ENCODE measurements at regions not wholly inside any gene's neighbourhood (a gene's known extent, or its start where the extent isn't known, plus 50 kb on each side); places are given as distances from the start of the nearest gene placed in this dataset.

- Histone ChIP-seq H3K4me3 (ENCODE audit: low read length in 2 of 2) (no peak overlapping the region), H3K9ac (ENCODE audit: low read depth in 1 of 2, low read length in 2 of 2) (no peak overlapping the region), H3K27me3 (ENCODE audit: control insufficient read depth in 2 of 2, insufficient read depth in 2 of 2, low read length in 2 of 2) (no peaks in the 10 kb centered on the region), H3K27ac (ENCODE audit: low read depth in 2 of 2, low read length in 2 of 2) (no peak overlapping the region), H3K36me3 (ENCODE audit: control insufficient read depth in 2 of 2, insufficient read depth in 2 of 2, low read length in 2 of 2) (no peaks in the 10 kb centered on the region), H3K4me1 (ENCODE audit: control insufficient read depth in 2 of 2, insufficient read depth in 2 of 2, low read length in 2 of 2) (no peaks in the 10 kb centered on the region), H3K9me3 (ENCODE audit: control insufficient read depth in 2 of 2, low read length in 2 of 2) (no peaks in the 10 kb centered on the region)
Observed at GRCh38 chr1:199953651-199954050, 73.9 kb upstream of the NR5A2 start.

DNA sequence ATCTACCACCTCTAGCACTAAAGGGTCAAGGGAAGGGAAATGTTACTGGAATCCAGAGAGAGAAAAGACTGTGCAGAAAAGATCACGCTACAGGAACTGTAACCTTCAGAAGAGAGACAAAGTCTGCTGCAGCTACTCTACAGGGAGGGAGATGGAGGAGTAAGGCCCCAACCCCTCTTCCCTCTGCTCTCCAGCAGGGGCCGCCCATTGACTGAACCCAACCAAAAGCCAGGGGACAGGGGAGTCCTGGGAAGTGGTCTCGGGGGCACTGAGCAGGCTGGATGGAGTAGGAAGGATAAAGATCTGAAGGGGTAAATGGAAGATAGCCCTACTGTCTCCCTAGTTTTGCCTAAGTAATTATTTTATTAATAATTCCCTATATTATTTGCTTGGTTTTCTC lies 72.8 kb upstream of the NR5A2 start:
- H3K4me3 ChIP-seq (ENCODE audit: low read length in 2 of 2): no peak overlapping the region
- no peaks in the 10 kb centered on the region for H3K36me3 ChIP-seq (ENCODE audit: control insufficient read depth in 2 of 2, insufficient read depth in 2 of 2, low read length in 2 of 2)
- H3K27ac ChIP-seq (ENCODE audit: low read depth in 2 of 2, low read length in 2 of 2): no peak overlapping the region
- H3K4me1 ChIP-seq (ENCODE audit: control insufficient read depth in 2 of 2, insufficient read depth in 2 of 2, low read length in 2 of 2): no peaks in the 10 kb centered on the region
- H3K9ac ChIP-seq (ENCODE audit: low read depth in 1 of 2, low read length in 2 of 2): no peak overlapping the region
- H3K9me3 ChIP-seq (ENCODE audit: control insufficient read depth in 2 of 2, low read length in 2 of 2): no peaks in the 10 kb centered on the region
- no peaks in the 10 kb centered on the region for H3K27me3 ChIP-seq (ENCODE audit: control insufficient read depth in 2 of 2, insufficient read depth in 2 of 2, low read length in 2 of 2)

DNA sequence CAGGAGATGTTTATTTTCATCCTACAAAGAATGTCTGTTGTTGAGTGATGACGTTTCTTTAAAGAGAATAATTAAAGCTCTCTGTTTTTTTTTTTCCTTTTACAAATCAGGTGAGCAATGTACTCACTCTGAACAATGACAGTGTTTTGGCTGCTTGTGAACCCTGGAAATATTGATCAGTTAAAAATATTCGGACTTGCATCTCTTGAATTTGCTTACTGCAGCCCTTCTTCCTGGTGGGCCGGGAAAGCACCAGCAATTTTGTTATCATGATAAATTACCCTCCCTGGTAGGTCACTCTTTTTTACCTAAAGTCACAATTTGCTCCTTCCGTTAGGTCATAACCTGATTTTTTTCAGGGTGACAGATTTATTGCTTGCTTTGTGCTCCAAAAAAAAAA lies 72.3 kb upstream of the NR5A2 start:
- Histone ChIP-seq H3K4me3 (ENCODE audit: low read length in 2 of 2) (no peak overlapping the region), H3K36me3 (ENCODE audit: control insufficient read depth in 2 of 2, insufficient read depth in 2 of 2, low read length in 2 of 2) (no peaks in the 10 kb centered on the region), H3K9ac (ENCODE audit: low read depth in 1 of 2, low read length in 2 of 2) (no peak overlapping the region), H3K27ac (ENCODE audit: low read depth in 2 of 2, low read length in 2 of 2) (no peak overlapping the region), H3K27me3 (ENCODE audit: control insufficient read depth in 2 of 2, insufficient read depth in 2 of 2, low read length in 2 of 2) (no peaks in the 10 kb centered on the region), H3K9me3 (ENCODE audit: control insufficient read depth in 2 of 2, low read length in 2 of 2) (no peaks in the 10 kb centered on the region), H3K4me1 (ENCODE audit: control insufficient read depth in 2 of 2, insufficient read depth in 2 of 2, low read length in 2 of 2) (no peaks in the 10 kb centered on the region)

DNA sequence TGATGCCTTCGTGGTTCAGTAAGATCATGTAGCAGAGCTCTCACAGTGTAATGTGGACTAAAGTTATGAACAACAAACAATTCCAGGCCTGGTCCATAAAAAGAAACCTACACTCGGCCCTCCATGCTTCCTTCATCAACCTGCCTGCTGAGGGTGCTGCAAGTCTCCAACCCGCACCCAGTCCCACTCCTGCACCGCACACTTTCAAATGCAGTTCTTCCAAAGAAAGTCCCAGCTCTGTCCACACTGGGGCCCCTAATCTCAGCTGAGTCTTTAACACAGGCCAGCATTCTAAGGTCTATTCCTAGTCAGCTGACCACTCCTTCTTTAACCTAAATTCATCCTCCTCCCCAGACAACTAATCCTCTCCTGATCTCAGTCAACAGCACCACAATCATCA lies 71.5 kb upstream of the NR5A2 start:
- H3K27me3 ChIP-seq (ENCODE audit: control insufficient read depth in 2 of 2, insufficient read depth in 2 of 2, low read length in 2 of 2): no peaks in the 10 kb centered on the region
- no peaks in the 10 kb centered on the region for H3K36me3 ChIP-seq (ENCODE audit: control insufficient read depth in 2 of 2, insufficient read depth in 2 of 2, low read length in 2 of 2)
- H3K9ac ChIP-seq (ENCODE audit: low read depth in 1 of 2, low read length in 2 of 2): no peak overlapping the region
- no peaks in the 10 kb centered on the region for H3K4me1 ChIP-seq (ENCODE audit: control insufficient read depth in 2 of 2, insufficient read depth in 2 of 2, low read length in 2 of 2)
- no peak overlapping the region for H3K27ac ChIP-seq (ENCODE audit: low read depth in 2 of 2, low read length in 2 of 2)
- no peak overlapping the region for H3K4me3 ChIP-seq (ENCODE audit: low read length in 2 of 2)
- no peaks in the 10 kb centered on the region for H3K9me3 ChIP-seq (ENCODE audit: control insufficient read depth in 2 of 2, low read length in 2 of 2)

DNA sequence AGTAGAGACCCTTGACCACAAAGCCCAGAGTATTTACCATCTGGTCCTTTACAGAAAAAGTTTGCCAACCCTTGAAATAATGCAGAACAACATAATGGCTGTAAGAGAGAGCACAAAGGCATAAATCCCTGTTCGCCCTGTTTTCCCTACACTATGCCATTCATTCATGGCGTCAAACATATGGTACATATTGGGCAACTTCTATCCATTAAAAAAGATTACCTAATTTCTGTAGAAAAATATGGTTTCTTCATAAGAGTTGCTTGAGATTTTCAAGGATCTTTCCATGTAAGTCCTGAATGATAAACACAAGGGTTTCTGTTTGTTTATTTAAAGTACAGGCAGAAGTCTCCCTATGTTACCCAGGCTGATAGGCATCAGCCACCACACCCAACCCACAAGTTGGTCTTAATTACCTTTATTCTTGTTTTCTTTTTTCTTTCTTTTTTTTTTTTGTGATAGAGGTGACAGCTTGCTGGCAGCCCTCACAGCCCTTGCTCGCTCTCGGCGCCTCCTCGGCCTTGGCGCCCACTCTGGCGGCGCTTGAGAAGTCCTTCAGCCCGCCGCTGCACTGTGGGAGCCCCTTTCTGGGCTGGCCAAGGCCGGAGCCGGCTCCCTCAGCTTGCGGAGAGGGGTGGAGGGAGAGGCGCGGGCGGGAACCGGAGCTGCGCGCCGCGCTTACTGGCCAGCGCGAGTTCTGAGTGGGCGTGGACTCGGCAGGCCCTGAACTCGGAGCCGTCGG lies 68.3 kb upstream of the NR5A2 start:
- Histone ChIP-seq H3K9ac (ENCODE audit: low read depth in 1 of 2, low read length in 2 of 2) (no peak overlapping the region), H3K36me3 (ENCODE audit: control insufficient read depth in 2 of 2, insufficient read depth in 2 of 2, low read length in 2 of 2) (no peaks in the 10 kb centered on the region), H3K4me1 (ENCODE audit: control insufficient read depth in 2 of 2, insufficient read depth in 2 of 2, low read length in 2 of 2) (no peaks in the 10 kb centered on the region), H3K9me3 (ENCODE audit: control insufficient read depth in 2 of 2, low read length in 2 of 2) (no peaks in the 10 kb centered on the region), H3K4me3 (ENCODE audit: low read length in 2 of 2) (no peak overlapping the region), H3K27ac (ENCODE audit: low read depth in 2 of 2, low read length in 2 of 2) (no peak overlapping the region), H3K27me3 (ENCODE audit: control insufficient read depth in 2 of 2, insufficient read depth in 2 of 2, low read length in 2 of 2) (no peaks in the 10 kb centered on the region)

DNA sequence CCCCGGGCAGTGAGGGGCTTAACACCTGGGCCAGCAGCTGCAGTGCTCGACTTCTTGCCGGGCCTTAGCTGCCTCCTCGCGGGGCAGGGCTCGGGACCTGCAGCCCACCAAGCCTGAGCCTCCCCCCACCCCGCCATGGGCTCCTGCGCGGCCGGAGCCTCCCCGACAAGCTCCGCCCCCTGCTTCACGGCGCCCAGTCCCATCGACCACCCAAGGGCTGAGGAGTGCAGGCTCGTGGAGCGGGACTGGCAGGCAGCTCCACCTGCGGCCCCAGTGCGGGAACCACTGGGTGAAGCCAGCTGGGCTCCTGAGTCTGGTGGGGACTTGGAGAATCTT lies 67.8 kb upstream of the NR5A2 start:
- H3K9ac ChIP-seq (ENCODE audit: low read depth in 1 of 2, low read length in 2 of 2): no peak overlapping the region
- no peak overlapping the region for H3K27ac ChIP-seq (ENCODE audit: low read depth in 2 of 2, low read length in 2 of 2)
- no peaks in the 10 kb centered on the region for H3K36me3 ChIP-seq (ENCODE audit: control insufficient read depth in 2 of 2, insufficient read depth in 2 of 2, low read length in 2 of 2)
- H3K9me3 ChIP-seq (ENCODE audit: control insufficient read depth in 2 of 2, low read length in 2 of 2): no peaks in the 10 kb centered on the region
- no peak overlapping the region for H3K4me3 ChIP-seq (ENCODE audit: low read length in 2 of 2)
- H3K4me1 ChIP-seq (ENCODE audit: control insufficient read depth in 2 of 2, insufficient read depth in 2 of 2, low read length in 2 of 2): no peaks in the 10 kb centered on the region
- H3K27me3 ChIP-seq (ENCODE audit: control insufficient read depth in 2 of 2, insufficient read depth in 2 of 2, low read length in 2 of 2): no peaks in the 10 kb centered on the region

GRCh38 chr1:199970125-199970524 lies 57.4 kb upstream of the NR5A2 start:
- no peak overlapping the region for H3K9ac ChIP-seq (ENCODE audit: low read depth in 1 of 2, low read length in 2 of 2)
- H3K27me3 ChIP-seq (ENCODE audit: control insufficient read depth in 2 of 2, insufficient read depth in 2 of 2, low read length in 2 of 2): no peaks in the 10 kb centered on the region
- no peaks in the 10 kb centered on the region for H3K9me3 ChIP-seq (ENCODE audit: control insufficient read depth in 2 of 2, low read length in 2 of 2)
- no peak overlapping the region for H3K4me3 ChIP-seq (ENCODE audit: low read length in 2 of 2)
- H3K36me3 ChIP-seq (ENCODE audit: control insufficient read depth in 2 of 2, insufficient read depth in 2 of 2, low read length in 2 of 2): no peaks in the 10 kb centered on the region
- no peak overlapping the region for H3K27ac ChIP-seq (ENCODE audit: low read depth in 2 of 2, low read length in 2 of 2)
- no peaks in the 10 kb centered on the region for H3K4me1 ChIP-seq (ENCODE audit: control insufficient read depth in 2 of 2, insufficient read depth in 2 of 2, low read length in 2 of 2)

GRCh38 chr1:199976496-199977144 lies 50.9 kb upstream of the NR5A2 start:
- H3K27ac ChIP-seq (ENCODE audit: low read depth in 2 of 2, low read length in 2 of 2): no peak overlapping the region

More at GRCh38 chr1:199976496-199977144, 50.9 kb upstream of the NR5A2 start:
- Histone ChIP-seq H3K4me1 (ENCODE audit: control insufficient read depth in 2 of 2, insufficient read depth in 2 of 2, low read length in 2 of 2) (no peaks in the 10 kb centered on the region), H3K9ac (ENCODE audit: low read depth in 1 of 2, low read length in 2 of 2) (no peak overlapping the region), H3K4me3 (ENCODE audit: low read length in 2 of 2) (no peak overlapping the region), H3K36me3 (ENCODE audit: control insufficient read depth in 2 of 2, insufficient read depth in 2 of 2, low read length in 2 of 2) (no peaks in the 10 kb centered on the region), H3K27me3 (ENCODE audit: control insufficient read depth in 2 of 2, insufficient read depth in 2 of 2, low read length in 2 of 2) (no peaks in the 10 kb centered on the region), H3K9me3 (ENCODE audit: control insufficient read depth in 2 of 2, low read length in 2 of 2) (no peaks in the 10 kb centered on the region)

Measured in mucosa of rectum (tissue), 2 donors.